NCI-H2107 treated with DMSO at 0.1 percent for 48 hours (cell line): ENCODE measurements at regions not wholly inside any gene's neighbourhood (a gene's known extent, or its start where the extent isn't known, plus 50 kb on each side); places are given as distances from the start of the nearest gene placed in this dataset.
A peak's percentile ranks its signal among the peaks of the same experiment; 100 is the strongest.
"Not testable (repeated sequence)": the region's sequence is repeated elsewhere in the genome, so short reads cannot be mapped to it uniquely, and the experiment has no call there.

ENCODE experiments used
- DNase-seq: peaks from one replicate; lab custom pipeline; 2025; ENCODE audit not compliant: unreplicated experiment; lab: John Stamatoyannopoulos, UW

DNA sequence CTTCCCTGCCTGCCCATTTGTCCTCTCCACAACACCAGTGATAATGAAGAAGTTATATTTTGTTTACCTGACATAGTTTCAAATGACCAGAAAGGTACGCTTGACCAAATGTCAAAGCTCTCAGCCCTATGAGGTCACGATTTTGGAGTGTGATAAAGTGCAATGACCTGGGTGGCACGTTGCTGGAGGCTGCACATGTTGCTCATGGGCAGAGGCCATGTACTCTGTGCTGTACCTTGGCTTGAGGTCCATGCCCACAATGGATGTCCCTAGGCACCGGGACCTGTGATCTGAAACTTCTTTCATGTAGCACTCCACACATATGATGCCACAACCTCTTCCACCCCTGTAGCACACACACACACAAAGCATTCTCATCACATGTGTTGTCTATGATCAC is 164.0 kb upstream of the HEY2 start:
- no peak for DNase-seq

DNA sequence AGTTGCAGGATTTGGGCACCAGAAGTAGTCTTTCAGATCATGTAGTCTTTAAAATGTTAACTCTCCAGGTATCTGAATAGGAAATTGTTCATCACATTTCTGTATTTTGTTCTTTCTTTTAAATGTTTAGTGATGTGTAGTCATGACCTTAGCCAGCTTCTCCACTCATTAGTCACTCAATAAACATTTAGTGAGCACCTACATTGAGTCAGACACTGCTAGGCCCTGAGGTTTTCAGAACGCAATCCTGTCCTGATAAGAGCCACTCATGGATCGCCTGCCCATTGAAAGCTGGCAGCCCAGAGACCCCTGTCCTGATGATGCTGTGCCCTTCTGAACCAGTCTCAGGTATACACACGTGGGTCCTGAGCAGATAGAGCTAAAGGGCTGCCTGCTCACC is 163.4 kb upstream of the HEY2 start:
- DNase-seq, result no peak

DNA sequence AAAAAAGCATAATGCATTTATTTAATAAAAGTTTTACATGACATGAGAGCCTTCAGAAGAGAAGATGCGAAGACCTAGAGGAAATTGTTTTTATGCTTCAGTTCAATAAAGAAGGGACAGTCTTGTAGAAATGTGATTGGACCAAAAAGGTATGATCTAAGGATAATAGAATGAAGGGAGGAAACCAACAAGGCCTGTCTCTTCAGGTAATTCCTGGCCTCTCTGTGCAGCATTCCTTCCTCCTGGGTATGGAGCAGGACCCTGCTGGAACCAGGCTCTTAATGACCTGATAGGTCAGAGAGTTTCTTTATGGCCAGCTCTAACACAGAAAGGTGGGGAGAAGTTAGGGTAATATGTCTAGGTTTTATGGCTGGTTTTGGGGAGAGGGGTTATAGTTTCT is 162.8 kb upstream of the HEY2 start:
- no peak for DNase-seq

DNA sequence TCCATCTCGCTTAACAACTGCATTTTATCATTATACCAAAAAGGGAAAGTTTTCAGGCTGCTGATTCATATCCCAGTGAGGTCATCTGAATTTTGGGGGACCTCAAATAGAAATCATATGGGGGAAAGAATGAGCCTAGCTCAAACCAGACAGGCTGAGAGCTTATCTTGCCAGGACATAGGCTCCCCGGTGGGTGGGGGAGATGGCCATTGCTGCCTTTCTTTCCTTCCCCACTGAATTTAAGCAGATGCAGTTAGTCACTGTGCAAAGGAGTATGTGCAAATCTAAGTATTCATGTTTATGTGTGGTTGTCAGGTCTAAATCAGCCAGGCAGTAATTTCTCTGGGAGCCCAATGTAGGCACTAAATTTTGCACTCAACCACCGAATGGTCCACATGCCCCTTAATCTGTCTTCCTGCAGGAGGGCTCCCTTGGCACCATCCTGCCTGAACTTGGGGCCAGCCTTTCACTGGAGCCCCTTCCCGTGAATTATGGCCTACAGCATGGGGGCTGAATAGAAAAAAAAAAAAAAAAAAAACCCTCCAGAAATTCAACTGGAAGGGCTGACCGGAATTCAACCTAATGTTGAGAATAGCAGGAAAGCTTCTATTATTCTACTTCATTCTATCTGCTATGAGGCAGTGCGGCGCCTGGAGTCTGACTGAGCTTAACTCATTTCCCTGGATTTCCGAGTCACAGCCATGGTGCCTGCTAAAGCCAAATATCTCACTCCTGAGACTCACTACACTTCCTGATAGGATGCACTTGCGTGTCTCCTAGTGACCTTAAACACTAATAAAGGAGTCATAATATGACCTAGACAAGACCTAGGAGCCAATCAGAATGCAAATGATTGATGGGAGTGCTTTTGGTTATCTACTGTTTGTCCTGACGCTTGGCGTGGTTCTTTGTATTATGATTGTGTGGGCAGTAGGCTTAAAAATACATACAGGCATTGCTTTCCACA is 161.5 kb upstream of the HEY2 start:
- DNase-seq, result no peak

DNA sequence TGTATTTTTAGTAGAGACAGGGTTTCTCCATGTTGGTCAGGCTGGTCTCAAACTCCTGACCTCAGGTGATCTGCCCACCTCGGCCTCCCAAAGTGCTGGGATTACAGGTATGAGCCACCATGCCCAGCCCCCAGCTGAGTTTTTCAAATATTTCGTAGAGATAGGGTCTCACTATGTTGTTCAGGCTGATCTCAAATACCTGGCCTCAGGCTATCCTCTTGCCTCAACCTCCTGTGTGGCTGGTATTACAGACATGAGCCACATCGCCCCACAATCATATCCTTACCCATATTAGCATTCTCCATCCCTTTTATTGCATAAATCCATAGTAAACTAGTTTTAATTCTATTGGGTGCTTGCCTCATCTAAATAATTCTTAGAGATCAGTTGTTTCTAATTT is 157.6 kb upstream of the HEY2 start:
- DNase-seq, result not testable (repeated sequence)

DNA sequence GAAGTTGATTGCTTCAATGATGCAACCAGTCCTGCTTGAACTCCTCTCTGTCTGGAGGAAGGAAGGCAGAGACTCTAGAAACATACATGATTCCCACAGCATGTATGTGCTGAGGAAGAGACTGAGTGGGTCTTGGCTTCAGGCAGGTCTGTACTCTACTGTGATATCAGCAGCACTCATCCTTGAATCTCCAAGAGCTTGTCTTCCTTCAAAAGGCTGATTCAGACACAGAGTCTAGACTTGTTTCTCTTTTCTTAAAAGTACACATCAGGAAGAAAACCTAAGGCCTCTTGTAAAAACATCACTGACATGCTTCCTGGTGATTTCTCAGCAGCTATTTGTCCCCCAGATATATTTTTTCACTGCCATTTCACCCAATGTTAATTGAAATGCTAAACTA is 155.7 kb upstream of the HEY2 start:
- DNase-seq, result no peak

DNA sequence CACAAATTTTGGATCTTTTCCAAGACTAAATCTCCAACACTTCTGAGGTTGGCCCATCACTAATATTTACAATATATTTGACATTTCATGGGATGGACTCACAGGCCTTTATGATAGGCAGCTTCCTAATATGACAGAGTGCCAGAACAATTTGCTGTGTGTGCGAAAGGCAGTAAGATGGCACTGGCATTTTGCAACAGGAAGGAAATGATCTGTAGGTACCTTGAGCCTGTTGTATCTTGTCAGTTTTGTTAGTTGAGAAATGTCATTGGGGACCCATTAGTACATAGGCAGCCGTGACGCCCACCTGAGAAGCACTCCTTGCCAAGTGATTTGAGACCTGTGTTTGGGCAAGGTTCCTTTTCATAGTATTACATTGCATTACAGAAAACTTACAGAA is 153.4 kb upstream of the HEY2 start:
- DNase-seq, result no peak

DNA sequence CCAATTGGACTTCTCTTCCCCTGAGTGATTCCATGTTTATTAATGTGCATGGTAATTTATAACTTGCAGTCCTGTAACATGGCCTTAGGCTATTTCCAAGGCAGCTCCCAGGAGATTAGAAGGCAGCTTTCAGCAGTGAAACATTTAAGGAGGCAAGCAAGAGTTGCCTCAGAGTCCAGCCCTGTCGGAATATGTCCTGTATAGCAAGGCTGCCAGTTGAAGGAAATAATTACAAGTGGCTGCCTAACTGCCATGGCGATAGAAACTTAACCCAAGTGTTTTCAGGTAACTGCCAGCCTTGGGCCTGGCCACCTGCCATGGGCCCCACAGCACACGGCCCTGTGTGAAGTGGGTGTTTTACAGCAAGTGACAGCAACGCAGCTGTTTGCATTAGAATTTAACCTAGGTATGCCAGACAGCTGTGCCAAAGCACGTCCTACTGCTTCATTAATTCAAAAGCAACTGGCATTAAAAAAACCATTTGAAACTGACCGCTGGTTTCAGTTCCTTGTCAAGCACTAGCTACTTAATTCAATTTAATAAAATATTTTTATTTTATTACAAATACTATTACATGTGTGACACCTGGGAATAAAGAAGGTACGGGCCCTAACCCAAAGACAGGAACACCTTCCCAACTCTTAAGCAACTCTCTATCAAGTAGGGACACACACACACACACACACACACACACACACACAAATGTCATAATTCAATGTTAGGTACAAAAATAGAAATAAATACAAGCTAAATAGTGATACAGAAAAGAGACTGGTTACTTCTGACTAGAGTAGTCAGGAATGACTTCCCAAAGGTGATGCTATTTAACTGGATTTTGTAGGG is 151.8 kb upstream of the HEY2 start:
- peak; percentile 38 for DNase-seq

DNA sequence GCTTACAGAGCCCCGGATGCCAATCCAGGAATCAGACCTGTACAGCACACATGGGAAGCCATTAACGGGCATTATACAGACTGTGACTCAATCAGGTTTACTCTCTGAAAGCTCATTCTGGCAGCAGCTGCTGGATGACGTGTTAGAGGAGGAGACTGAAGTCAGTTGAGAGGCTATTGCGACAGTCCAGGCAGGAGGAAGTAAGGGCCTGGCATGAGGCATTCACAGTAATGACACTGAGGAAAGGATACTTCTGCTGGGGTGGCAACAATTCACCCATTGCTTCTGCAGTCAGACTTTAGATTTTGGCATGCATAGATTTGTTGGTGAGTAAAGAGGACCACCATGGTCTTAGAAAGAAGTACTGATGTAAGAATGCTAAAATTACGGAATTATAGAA is 151.0 kb upstream of the HEY2 start:
- peak; percentile 84 for DNase-seq

DNA sequence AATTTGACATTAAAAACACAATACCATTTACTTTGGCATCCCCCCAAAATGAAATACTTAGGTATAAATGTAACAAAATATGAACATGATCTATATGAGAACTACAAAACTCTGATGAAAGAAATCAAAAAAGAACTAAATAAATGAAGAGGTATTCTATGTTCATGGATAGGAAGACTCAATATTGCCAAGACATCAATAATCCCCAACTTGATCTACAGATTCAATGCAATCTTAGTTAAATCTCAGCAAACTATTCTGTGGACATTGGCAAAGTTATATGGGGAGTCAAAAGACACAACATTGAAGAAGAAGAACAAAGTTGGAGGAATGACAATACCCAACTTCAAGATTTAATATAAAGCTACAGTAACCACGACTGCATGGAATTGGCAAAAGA is 145.2 kb upstream of the HEY2 start:
- DNase-seq, result no peak

DNA sequence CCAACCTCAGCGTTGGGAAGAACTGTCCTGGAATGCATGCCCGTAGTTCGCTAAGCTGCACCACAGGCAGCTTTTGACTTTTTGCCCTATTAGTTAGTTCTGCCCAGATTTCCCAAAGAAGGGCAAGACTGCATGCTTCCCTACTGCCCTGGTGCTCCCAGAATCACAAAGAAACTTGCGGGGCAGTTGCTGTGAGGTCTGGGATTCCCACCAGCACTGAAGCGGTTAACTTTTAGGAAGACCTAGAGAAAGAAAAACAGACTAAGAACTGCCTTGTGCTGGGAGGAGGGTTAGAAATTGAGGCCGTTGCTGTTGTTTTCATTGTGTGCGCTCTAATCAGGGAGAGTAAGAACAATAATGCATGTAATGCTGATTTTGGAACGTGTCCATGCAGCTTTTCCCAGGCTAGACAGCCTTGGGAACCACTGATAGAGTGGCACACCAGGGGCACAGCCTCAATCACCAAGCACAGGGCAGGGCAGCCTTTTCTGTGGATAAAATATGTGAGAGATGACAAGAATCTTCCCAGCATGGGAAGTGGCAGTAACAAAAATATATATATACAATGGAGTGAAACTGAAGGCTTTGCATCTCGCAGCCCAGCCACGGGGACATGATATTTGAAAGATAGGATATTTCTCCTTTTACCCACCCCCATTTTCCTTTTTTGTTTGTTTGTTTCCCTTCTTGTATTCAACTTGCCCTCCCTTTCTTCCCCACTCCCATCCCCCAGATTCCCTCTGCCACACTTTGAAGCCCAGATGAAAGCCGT is 137.7 kb upstream of the HEY2 start:
- peak; percentile 2 for DNase-seq

DNA sequence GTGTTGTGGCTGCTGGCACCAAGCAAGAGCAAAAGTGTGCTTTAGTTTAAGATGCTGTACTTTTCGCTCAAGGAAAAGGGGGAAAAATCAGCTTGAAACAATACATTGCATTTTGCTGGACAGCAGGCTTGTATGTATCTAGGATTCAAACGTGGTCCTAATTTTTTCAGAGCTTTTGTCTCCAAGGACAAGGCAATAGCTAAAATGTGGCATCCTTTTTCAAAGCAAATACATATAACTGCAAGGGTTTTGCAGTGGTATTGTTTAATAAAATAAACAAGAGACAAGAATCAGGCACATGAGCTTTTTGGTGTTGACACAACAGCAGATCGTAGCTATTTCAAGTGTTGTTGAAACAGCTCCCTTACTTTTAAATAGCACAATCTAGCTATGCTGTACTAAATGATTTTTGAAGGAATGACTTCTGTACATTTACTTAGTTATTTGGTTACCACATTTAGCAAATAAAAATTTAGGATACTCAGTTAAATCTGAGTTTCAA is 137.0 kb upstream of the HEY2 start:
- peak; percentile 25 for DNase-seq

DNA sequence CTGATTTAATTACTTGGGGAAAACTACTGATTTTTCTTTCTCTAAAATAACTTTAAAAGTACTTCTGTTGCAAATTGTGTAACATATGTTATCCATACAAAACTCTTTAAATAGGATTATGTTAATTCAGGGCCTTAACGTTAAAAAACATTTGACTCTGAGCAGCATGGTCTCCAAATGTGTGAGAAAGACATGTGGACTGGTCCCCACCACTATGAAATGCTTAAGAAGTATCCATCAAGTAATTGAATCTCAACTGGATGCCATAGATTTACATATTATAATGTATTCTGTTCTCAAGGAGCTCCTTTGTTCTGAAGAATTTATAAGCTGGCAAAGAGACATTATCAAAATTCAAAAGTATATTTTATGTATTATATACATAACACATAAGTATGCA is 130.8 kb upstream of the HEY2 start:
- DNase-seq, result no peak

DNA sequence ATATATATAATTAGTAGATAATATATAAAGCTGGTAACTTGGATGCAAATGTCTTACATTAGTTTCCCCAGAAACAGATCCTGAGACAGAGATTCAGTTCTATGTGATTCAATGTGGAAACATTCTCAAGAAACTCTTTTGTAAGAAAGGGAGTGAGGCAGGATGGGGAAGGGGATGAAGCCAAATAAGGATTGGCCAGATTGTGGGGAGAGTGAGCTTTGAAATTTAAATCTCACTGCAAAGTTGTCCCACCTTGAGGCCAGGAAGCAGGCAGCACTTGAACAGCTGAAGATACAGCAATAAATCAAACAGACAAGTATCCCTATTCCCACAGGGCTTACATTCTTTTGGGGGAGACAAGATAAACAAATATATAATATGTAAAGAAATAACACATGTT is 126.3 kb upstream of the HEY2 start:
- DNase-seq, result no peak

DNA sequence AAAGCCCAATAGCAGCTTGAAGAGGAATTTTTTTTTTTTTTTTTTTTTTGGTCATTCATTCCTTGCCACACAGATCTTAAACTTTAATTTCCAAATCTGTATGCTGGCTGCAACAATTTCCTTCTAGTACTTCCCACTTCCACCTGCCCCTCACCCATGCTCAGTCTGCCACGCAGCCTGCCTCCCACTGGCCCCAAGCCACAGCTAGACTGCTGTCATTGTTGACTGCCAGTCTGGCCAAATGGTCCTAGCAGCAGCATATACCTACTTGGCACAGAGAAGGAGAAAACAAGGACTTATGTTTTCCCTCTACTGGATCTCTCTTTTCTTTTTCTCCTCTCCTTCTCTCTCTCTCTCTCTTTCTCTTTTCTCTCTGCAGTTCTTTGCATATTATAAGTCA is 118.3 kb upstream of the HEY2 start:
- DNase-seq, result no peak

DNA sequence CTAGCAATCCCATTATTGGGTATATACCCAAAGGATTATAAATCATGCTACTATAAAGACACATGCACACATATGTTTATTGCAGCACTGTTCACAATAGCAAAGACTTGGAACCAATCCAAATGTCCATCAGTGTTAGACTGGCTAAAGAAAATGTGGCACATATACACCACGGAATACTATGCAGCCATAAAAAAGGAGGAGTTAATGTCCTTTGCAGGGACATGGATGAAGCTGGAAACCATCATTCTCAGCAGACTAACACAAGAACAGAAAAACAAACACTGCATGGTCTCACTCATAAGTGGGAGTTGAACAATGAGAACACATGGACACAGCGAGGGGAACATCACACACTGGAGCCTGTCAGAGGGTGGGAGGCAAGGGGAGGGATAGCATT is 113.4 kb upstream of the HEY2 start:
- not testable (repeated sequence) for DNase-seq

DNA sequence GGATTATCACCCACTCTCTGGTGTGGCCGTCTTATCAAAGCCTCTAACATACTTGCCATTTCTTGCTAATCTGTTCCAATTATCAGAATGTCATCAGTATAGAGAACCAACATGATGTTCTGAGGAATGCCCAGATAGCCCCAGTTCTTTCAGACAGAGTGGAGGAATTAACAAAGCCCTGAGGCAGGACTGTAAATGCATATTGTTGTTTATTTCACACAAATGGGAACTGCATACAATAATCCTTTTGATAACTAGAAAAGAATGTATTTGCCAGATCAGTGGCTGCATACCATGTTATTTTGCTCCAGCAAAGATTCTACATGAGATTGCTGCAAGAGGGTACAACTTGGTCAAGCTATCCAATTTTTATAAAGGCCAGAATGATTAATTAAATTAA is 112.8 kb upstream of the HEY2 start:
- DNase-seq, result no peak

DNA sequence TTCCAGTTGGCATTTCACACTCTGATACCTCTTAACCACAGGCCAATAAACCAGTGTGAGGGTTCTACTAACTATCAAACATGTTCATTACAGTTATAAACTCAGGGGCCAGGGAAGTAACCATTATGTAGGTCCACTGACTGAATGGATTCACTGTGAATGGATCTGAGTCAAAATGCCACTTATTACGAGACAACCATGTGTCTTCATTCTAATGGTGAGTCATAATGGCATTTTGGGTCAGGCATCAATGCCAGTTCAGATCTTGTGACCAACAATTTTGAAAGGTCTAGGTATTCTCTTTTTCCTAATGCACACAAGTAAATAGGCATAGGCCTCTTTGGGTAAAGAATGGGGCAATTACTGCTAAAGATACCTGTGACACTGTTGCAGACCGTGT is 112.2 kb upstream of the HEY2 start:
- no peak for DNase-seq

DNA sequence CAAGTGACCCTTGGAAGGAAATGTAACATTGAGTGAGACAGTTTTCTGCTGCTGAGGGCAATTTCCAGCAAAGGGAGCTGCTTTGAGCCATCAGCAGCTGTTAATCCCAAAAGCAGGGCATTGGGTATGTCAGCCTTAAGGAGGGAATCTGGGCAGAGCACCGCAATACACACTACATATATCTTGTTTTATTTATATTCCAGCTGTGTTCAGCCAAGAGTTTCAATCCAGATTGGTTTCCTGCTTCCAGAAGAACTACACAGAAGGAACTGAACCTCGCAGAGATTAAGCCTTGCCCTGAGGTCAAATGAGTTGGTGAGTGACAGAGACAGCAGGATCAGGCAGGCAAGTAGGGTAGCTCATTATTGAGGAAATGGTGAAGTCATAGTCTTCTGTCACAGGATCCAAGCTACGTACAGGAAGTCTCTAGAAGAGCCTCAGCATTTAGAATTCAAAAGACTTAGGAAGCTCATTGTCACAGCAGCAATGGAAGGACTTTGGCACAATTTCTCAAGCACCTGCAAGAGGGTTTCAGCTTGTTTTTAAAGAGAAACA is 109.9 kb upstream of the HEY2 start:
- DNase-seq, result no peak

DNA sequence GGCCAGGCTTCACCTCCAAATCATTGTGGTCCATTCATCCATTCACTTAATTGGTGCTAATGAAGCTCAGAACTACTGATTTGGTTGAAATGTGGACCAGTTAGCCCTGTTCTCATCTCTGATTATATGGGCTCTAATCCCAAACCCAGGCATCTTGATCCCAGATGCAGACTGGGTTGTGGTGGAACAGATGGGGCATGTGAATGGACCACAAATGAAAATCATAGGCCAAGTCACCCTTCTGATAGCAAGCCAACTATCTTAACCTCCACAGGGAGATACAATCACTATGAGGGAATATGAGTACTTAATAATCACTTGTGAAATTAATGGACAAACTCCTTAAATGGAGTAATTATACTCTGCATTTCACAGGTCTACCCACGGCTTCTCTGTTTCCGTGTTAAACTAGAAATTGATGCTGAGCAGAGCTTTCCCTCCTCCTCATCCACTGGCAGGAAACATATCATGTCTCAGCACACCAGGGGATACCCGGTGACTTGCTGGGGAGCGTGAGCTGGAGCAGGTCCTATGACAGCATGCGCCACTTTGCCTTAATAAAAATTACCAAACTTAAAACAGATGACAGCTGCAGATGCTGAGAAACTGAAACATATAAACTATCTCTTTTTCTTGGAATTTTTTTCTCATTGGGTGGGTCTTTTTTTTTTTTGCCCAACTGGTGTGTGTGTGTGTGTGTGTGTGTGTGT is 108.8 kb upstream of the HEY2 start:
- DNase-seq, result no peak
